ENCODE measurements at regions not wholly inside any gene's neighbourhood (a gene's known extent, or its start where the extent isn't known, plus 50 kb on each side); places are given as distances from the start of the nearest gene placed in this dataset.
"Not testable (repeated sequence)": the region's sequence is repeated elsewhere in the genome, so short reads cannot be mapped to it uniquely, and the experiment has no call there.

DNA sequence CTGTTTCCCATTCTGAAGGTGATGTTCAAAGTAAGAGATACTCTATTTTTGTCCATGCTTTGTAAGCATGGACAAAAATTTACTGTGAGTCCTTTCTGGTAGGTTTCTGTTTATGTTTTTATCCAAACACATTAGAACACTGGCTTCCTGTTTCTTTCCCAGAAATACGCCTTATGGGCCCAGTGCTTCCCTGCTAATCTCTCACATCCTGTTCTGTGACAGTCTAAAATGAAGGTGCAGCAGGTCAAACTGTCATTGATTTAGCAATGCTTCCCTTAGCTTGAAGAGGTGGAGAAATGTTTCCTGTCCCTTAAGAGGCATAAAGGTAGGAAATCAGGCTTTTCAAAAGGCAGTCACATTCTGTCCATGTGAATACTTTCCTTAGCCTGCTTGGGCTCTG, 305.6 kb downstream of the RPS29 start:
- intact Hi-C loops (cut with micrococcal nuclease; ENCODE audit: unreplicated experiment), result no loop called here
- H3K27me3 ChIP-seq (ENCODE audit: insufficient read depth, low read depth), result no peaks in the 10 kb centered on the region
- no peaks in the 10 kb centered on the region for H3K36me3 ChIP-seq (ENCODE audit: low read depth)
- POLR2A ChIA-PET (ENCODE audit: unreplicated experiment), result no interaction called here
- no peak overlapping the region for H3K4me2 ChIP-seq
- H3K9me3 ChIP-seq (ENCODE audit: insufficient read depth, low read depth), result 0 out of 2 replicates have a peak, but pooled peaks cover 4% of the 10 kb centered on the region
- H3F3A ChIP-seq (ENCODE audit: insufficient read depth, low read depth), result no peaks in the 10 kb centered on the region
- no peaks in the 10 kb centered on the region for H4K20me1 ChIP-seq (ENCODE audit: insufficient read depth)
- no peak overlapping the region for H2AFZ ChIP-seq
- DNase-seq, result no peak
- H3K4me1 ChIP-seq (replicated peaks; ENCODE audit: insufficient read depth), result no peaks in the 10 kb centered on the region
- H3K4me3 ChIP-seq, result no peak overlapping the region
- no TSS peak for BruUV-seq (replicated peaks)
- no peaks in the 10 kb centered on the region for H3K9me2 ChIP-seq (ENCODE audit: insufficient read depth)
- no peak for TF ChIP-seq EZH2 (IDR thresholded peaks at IDR 0.05; ENCODE audit: low read depth)
- TF ChIP-seq CTCF (conservative IDR thresholded peaks at IDR 0.05), result no peak
- H3K27ac ChIP-seq, result no peak overlapping the region
- CTCF ChIA-PET, result no interaction called here
- no peaks in the 10 kb centered on the region for H3K79me2 ChIP-seq (ENCODE audit: low read depth)

- POLR2A ChIA-PET (ENCODE audit: unreplicated experiment), result no interaction called here
- no peaks in the 10 kb centered on the region for H3K79me2 ChIP-seq (ENCODE audit: low read depth)
- TF ChIP-seq CTCF (conservative IDR thresholded peaks at IDR 0.05), result no peak
- TF ChIP-seq EZH2 (IDR thresholded peaks at IDR 0.05; ENCODE audit: low read depth), result no peak
- DNase-seq, result no peak
- intact Hi-C loops (cut with micrococcal nuclease; ENCODE audit: unreplicated experiment), result no loop called here
- no peak overlapping the region for H3K4me2 ChIP-seq
- H3K4me3 ChIP-seq, result no peak overlapping the region
- BruUV-seq (replicated peaks), result no TSS peak
- no peaks in the 10 kb centered on the region for H3F3A ChIP-seq (ENCODE audit: insufficient read depth, low read depth)
- no peak overlapping the region for H3K27ac ChIP-seq
- H3K27me3 ChIP-seq (ENCODE audit: insufficient read depth, low read depth), result no peaks in the 10 kb centered on the region
- H3K9me3 ChIP-seq (ENCODE audit: insufficient read depth, low read depth), result no peaks in the 10 kb centered on the region
- H3K9me2 ChIP-seq (ENCODE audit: insufficient read depth), result no peaks in the 10 kb centered on the region
- no peaks in the 10 kb centered on the region for H3K36me3 ChIP-seq (ENCODE audit: low read depth)
- no peaks in the 10 kb centered on the region for H3K4me1 ChIP-seq (replicated peaks; ENCODE audit: insufficient read depth)
- CTCF ChIA-PET, result no interaction called here
- H2AFZ ChIP-seq, result no peak overlapping the region
- H4K20me1 ChIP-seq (ENCODE audit: insufficient read depth), result no peaks in the 10 kb centered on the region
These were observed 335.7 kb downstream of the RPS29 start for GRCh38 chr14:49250517-49250916.

DNA sequence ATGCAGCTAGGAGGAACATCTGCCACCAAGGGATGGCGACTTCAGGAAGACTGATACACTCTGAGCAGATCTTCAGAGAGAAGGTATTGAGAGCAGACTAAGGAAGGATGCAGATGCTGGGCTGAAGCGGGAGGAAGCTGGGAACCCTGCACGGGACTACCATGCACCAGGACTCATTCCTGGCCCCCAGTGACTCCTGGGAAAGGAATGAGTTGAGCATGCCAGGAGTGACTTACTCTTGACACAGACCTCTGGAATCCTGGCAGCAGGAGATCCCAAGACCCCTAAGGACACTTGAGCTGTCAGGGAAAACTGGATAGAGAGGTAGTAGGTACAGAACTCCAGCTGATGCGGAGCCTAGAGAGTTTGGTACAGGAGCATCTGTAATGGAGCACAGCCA, 336.1 kb downstream of the RPS29 start:
- no peaks in the 10 kb centered on the region for H3K27me3 ChIP-seq (ENCODE audit: insufficient read depth, low read depth)
- intact Hi-C loops (cut with micrococcal nuclease; ENCODE audit: unreplicated experiment), result no loop called here
- H2AFZ ChIP-seq, result no peak overlapping the region
- H3K9me3 ChIP-seq (ENCODE audit: insufficient read depth, low read depth), result no peaks in the 10 kb centered on the region
- DNase-seq, result no peak
- H3K9me2 ChIP-seq (ENCODE audit: insufficient read depth), result no peaks in the 10 kb centered on the region
- CTCF ChIA-PET, result no interaction called here
- no peaks in the 10 kb centered on the region for H3K36me3 ChIP-seq (ENCODE audit: low read depth)
- H4K20me1 ChIP-seq (ENCODE audit: insufficient read depth), result no peaks in the 10 kb centered on the region
- no peak for TF ChIP-seq EZH2 (IDR thresholded peaks at IDR 0.05; ENCODE audit: low read depth)
- H3F3A ChIP-seq (ENCODE audit: insufficient read depth, low read depth), result no peaks in the 10 kb centered on the region
- H3K27ac ChIP-seq, result no peak overlapping the region
- no peaks in the 10 kb centered on the region for H3K4me1 ChIP-seq (replicated peaks; ENCODE audit: insufficient read depth)
- POLR2A ChIA-PET (ENCODE audit: unreplicated experiment), result no interaction called here
- H3K79me2 ChIP-seq (ENCODE audit: low read depth), result no peaks in the 10 kb centered on the region
- no peak overlapping the region for H3K4me3 ChIP-seq
- BruUV-seq (replicated peaks), result no TSS peak
- no peak overlapping the region for H3K4me2 ChIP-seq

- Histone ChIP-seq H3K27me3 (ENCODE audit: insufficient read depth, low read depth) (no peaks in the 10 kb centered on the region), H3K36me3 (ENCODE audit: low read depth) (no peaks in the 10 kb centered on the region), H3K27ac (no peak overlapping the region), H3K4me3 (no peak overlapping the region), H3K4me1 (replicated peaks; ENCODE audit: insufficient read depth) (no peaks in the 10 kb centered on the region), H4K20me1 (ENCODE audit: insufficient read depth) (no peaks in the 10 kb centered on the region), H3K79me2 (ENCODE audit: low read depth) (no peaks in the 10 kb centered on the region), H3K9me3 (ENCODE audit: insufficient read depth, low read depth) (no peaks in the 10 kb centered on the region), H3K9me2 (ENCODE audit: insufficient read depth) (no peaks in the 10 kb centered on the region), H2AFZ (no peak overlapping the region), H3F3A (ENCODE audit: insufficient read depth, low read depth) (no peaks in the 10 kb centered on the region), H3K4me2 (no peak overlapping the region)
- intact Hi-C loops (cut with micrococcal nuclease; ENCODE audit: unreplicated experiment), result no loop called here
- DNase-seq, result no peak
- BruUV-seq (replicated peaks), result no TSS peak
- ChIA-PET POLR2A (ENCODE audit: unreplicated experiment) (no interaction called here), CTCF (no interaction called here)
- TF ChIP-seq EZH2 (IDR thresholded peaks at IDR 0.05; ENCODE audit: low read depth) (no peak), CTCF (conservative IDR thresholded peaks at IDR 0.05) (no peak)
These were observed 337.2 kb downstream of the RPS29 start for GRCh38 chr14:49249022-49249421.

- H3K4me1 ChIP-seq (replicated peaks; ENCODE audit: insufficient read depth); H3F3A ChIP-seq (ENCODE audit: insufficient read depth, low read depth); H3K36me3 ChIP-seq (ENCODE audit: low read depth); H2AFZ ChIP-seq; H3K9me3 ChIP-seq (ENCODE audit: insufficient read depth, low read depth); H4K20me1 ChIP-seq (ENCODE audit: insufficient read depth); H3K4me3 ChIP-seq; H3K4me2 ChIP-seq; H3K27me3 ChIP-seq (ENCODE audit: insufficient read depth, low read depth); BruUV-seq (replicated peaks); CTCF ChIA-PET; H3K27ac ChIP-seq; intact Hi-C loops (cut with micrococcal nuclease; ENCODE audit: unreplicated experiment); POLR2A ChIA-PET (ENCODE audit: unreplicated experiment); H3K79me2 ChIP-seq (ENCODE audit: low read depth); DNase-seq; H3K9me2 ChIP-seq (ENCODE audit: insufficient read depth): not testable (repeated sequence)
These were observed 342.4 kb downstream of the RPS29 start for GRCh38 chr14:49243777-49244176.

All from PC-9 (cell line).